ENCODE measurements at regions not wholly inside any gene's neighbourhood (a gene's known extent, or its start where the extent isn't known, plus 50 kb on each side); places are given as distances from the start of the nearest gene placed in this dataset.
"Not testable (repeated sequence)": the region's sequence is repeated elsewhere in the genome, so short reads cannot be mapped to it uniquely, and the experiment has no call there.

DNA sequence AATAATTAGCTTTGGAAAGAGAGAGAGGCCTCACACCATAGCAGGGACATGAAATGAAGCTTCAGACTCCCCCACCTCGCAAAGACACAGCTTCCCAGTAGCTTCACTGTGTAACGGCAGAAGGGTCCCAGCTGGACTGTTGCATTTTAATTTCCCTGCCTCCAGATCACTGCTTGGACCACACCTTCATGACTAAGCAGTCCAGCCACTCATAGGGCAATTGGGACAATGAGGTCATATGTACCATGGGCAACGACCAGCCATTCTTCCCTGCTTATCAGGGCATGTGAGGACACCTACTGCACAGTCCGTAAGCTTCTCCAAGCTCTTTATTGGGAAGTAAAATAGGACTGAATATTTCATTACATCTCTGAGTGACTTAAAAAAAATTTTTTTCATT lies 183.0 kb downstream of the MREG start:
- peak; percentile 79 for DNase-seq

- no peak for DNase-seq
Observed at GRCh38 chr2:215829261-215829660, 184.1 kb downstream of the MREG start.

DNA sequence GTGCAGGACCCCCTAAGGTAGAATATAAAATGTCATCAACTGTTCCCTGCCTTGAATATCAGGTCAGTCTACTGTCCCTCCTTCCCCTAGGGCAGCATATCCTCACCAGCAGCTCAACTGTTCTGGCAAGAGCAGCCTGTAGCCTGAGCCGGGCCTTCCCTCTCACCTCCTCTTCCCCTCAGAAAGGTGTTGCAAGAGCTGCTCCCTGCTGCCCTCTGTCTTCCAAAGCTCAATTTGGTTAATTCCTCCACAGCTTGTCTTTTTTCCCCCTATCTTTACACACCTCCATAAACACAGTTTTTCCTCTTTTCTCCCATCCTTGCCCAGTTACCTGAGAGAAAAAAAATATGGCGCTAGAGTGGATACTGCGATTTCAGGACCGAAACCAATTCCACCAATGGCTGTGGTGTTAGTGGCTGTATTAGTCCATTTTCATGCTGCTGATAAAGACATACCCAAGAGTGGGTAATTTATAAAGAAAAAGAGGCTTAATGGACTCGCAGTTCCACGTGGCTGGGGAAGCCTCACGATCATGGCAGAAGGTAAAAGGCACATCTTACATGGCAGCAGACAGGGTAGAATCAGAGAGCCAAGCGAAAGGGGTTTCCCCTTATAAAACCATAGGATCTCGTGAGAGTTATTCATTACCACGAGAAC lies 184.7 kb downstream of the MREG start:
- DNase-seq: peak; percentile 78

GRCh38 chr2:215826838-215827441 lies 186.4 kb downstream of the MREG start:
- no peak for DNase-seq

DNA sequence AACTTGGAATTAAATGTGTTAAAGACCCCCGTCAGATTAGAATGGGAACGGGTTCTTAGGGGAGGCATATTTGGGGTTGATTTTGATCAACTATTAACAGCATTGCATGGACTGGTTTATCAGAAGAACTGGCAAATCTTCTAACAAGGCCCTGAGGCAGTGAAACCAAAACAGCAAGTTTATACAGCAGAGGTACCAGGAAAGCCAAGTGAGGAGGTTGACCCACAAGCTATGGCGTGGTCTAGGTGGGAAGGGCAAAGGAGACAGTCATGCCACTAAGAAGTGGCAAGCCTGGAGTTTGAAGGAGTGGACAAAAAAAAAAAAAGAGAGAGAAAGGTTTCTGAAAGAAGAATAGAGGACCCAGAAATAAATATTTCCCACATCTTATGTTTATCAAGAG lies 187.0 kb downstream of the MREG start:
- DNase-seq: no peak

GRCh38 chr2:215825707-215826106 lies 187.6 kb downstream of the MREG start:
- DNase-seq: no peak

DNA sequence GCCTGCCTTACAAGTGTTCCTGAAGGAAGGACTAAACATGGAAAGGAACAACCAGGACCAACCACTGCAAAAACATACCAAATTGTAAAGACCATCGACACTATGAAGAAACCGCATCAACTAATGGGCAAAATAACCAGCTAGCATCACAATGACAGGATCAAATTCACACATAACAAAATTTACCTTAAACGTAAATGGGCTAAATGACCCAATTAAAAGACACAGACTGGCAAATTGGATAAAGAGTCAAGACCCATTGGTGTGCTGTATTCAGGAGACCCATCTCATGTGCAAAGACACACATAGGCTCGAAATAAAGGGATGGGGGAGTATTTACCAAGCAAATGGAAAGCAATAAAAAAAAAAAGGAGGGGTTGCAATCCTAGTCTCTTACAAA lies 192.1 kb downstream of the MREG start:
- not testable (repeated sequence) for DNase-seq

GRCh38 chr2:215819713-215820112 lies 193.6 kb downstream of the MREG start:
- not testable (repeated sequence) for DNase-seq

DNA sequence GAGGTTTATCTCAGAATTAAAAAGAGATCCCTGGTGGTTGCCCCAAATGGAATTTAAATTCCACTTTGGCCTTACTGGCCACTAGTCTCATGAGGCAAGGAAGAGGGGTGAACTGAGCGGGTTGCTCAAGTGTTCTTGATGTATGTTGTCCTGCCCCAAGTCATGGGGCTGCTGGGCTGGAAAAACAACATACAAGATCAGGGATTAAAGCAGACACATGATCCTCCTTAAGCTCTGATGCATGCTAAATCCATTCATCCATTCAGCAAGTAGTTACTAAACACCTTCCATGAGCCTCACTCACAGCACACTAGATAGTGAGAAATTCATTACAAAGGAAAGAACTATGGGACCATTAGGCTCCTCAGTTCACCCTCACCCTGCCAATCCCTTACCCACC lies 196.3 kb downstream of the MREG start:
- no peak for DNase-seq

DNA sequence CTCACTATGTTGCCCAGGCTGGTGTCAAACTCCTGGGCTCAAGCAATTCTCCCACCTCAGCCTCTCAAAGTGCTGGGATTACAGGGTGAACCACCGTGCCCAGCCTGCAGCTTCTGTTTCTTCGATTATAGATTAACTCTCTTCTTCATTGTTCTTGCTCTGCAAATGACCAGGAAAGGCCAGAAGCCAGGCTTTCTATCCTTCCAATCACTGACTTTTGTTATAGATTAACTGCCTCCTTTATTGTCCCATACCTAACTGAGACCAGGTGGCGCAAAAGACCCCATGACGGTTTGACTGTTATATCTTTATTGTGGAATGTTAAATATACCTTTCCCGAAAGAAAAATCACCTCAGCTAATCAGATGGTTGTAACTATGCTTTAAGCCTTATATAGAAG lies 196.9 kb downstream of the MREG start:
- no peak for DNase-seq

DNA sequence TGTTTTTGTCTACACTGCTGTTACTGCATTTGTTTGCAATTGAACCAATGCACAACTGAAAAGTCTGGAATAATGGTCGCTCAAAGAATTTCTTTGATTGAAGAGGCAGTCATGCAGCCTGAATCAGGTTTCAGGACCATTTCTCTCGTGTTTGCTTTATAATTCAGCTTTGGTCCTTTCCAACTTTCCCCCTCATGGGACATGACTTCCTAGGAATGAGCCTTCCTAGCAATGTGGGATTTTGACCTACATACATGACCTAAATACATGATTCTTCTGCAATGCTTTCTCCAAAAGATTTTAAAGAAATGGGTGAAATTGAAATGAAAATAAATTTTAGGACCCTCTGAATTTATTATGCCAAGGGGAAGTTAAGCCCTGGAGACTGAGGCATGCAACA lies 197.4 kb downstream of the MREG start:
- no peak for DNase-seq

DNA sequence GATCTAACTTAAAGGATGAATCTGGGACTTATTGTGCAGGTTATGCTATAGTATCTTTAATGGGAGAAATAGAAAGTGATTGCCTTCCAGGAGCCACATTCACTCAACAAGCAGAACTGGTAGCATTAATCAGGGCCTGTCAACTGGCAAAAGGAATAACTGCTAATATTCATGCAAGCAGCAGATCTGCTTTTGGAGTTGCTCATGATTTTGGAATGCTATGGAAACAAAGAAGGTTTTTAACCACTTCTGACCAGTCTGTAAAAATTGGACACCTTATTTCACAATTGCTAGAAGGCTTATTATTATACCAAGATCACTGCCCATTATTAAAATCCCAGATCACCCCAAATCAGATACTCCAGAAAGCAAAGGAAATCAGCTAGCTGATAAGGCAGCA lies 200.4 kb downstream of the MREG start:
- no peak for DNase-seq

- no peak for DNase-seq
Observed at GRCh38 chr2:215811409-215812345, 201.7 kb downstream of the MREG start.

GRCh38 chr2:215811003-215811402 lies 202.3 kb downstream of the MREG start:
- DNase-seq: no peak

GRCh38 chr2:215808996-215809395 lies 204.4 kb downstream of the MREG start:
- no peak for DNase-seq

GRCh38 chr2:215808194-215808593 lies 205.2 kb downstream of the MREG start:
- DNase-seq: no peak

GRCh38 chr2:215805493-215805892 lies 207.9 kb downstream of the MREG start:
- DNase-seq: no peak

DNA sequence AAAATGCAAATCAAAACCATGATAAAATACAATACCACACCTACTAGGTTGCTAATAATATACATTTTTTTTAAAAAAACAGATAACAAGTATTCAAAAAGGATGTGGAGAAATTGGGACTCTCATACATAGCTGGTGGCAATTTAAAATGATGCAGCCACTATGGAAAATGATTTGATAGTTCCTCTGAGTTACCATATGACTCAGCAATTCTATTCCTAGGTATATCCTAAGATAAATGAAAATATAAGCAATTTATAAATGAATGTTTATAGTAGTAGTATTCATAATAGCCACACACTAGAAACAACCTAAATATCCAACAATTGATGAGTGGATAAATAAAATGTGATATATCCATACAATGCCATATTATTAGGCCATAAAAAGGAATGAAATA lies 210.2 kb downstream of the MREG start:
- DNase-seq: no peak

DNA sequence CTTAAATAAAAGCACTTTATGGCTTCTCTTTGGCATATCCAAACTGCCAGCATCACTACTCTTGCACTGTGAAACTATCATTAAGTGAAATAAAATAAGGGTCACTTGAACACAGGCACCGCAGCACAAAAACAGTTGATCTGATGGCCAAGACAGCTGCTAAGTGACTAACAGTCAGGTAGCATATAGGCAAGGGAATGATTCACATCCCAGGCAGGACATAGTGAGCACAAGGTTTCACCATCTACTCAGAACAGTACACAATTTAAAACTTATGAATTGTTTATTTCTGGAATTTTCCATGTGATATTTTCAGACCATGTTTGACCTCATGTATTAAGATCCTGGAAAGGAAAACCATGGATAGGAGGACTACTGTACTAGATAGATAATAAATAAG lies 214.2 kb downstream of the MREG start:
- peak; percentile 59 for DNase-seq

GRCh38 chr2:215797676-215798075 lies 215.7 kb downstream of the MREG start:
- peak; percentile 20 for DNase-seq

DNA sequence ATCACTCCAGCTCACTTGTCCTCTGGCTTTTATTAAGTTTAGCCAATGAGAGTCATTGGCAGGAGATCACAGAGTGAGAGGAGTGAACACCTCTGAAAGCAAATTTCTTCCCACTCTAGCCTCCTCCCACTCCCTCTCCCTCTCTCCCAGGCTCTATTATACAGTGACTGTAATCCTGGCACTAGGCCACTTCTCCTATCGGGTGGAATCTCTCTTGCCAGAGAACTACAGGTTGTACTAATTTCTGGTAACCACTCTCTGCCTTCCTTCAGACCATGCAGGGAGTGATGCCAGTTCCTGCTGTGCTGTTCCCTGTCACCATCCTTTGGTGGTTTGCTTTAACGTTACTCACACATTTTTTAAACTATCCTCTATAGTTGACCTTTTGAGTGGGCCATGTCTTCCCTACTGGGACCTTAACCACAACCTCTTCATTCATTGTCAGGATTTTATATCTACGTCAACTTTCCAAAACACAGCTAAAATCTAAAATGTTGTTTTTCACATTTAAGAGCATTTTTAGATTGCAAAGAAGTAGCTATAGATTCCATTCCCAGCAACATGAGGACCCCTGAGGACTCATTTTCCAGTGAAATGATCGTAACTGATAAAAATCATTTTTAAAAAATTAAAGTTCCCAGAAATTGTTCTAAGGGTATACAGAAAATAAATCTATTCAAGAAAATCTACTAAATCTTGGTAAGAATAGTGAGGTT lies 217.1 kb downstream of the MREG start:
- DNase-seq: peak; percentile 55

DNA sequence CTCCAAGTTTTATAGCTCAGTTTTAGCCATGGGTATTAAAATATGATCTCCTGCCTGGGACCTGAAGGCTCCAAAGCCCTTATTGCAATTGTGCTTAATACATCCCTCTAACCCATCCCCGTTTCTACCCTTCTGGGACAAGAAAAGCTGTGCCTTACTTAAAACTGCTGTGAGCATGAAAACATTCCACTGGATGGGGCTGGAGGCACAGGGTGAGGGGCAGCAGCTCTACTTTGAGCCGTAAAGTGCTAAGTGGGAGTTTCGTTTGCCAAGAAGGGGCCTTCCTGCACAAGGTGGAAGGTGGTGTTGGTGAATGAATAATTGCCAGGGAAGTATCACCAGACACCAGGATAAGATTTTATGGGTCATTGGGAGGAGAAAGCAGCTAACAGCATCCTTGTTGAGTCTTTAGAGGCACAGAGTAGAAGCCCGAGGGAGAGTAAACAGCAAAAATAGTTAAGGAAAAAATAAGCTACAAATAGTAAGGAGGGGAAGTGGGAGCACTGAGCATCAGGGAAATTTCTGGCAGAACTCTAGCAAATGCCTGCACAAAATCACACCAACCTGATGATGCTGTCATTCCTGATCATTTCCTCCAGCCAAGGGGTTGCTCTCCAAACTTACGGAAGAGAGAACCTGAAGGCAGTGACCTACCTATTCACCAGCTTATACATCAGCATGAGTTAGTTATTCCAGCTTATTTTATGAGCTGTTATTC lies 218.4 kb downstream of the MREG start:
- DNase-seq: peak; percentile 34
